ENCODE measurements at regions not wholly inside any gene's neighbourhood (a gene's known extent, or its start where the extent isn't known, plus 50 kb on each side); places are given as distances from the start of the nearest gene placed in this dataset.

GRCh38 chr22:22397875-22398524 is 110.5 kb downstream of the ZNF280B start:
- TF ChIP-seq CTCF (IDR thresholded peaks at IDR 0.05) (no peak), EZH2phosphoT487 (IDR thresholded peaks at IDR 0.05) (no peak)

All from neural progenitor cell (in vitro differentiated cells).